Activated CD8-positive, alpha-beta T cell treated with anti-CD3 and anti-CD28 coated beads for 36 hours (primary cell): ENCODE measurements at regions not wholly inside any gene's neighbourhood (a gene's known extent, or its start where the extent isn't known, plus 50 kb on each side); places are given as distances from the start of the nearest gene placed in this dataset.

ENCODE experiments used
- ATAC-seq: fragments of 200-7000 bp; cut with Tn5 transposase; one replicate; pipeline ENCODE4 v1.10.0; 2021; ENCODE audit warnings: mild to moderate bottlenecking, moderate library complexity
- CTCF ChIA-PET: fragments of 350-600 bp; sonication (Branson Sonifier 250); formaldehyde crosslinking; loops from one replicate; lab custom pipeline; 2021; ENCODE audit warnings: antibody characterized with exemption; lab: Charles Lee
- POLR2A ChIA-PET: fragments of 350-600 bp; sonication (Branson Sonifier 250); formaldehyde crosslinking; loops from one replicate; lab custom pipeline; 2021; ENCODE audit warnings: antibody characterized with exemption; lab: Charles Lee
- DNase-seq: peaks from one replicate; pipeline ENCODE4 v3.0.0-alpha.2; 2020
- H3K27ac Mint-ChIP-seq: one replicate; pipeline ENCODE4 v1.8.0; 2021; ENCODE audit warnings: mild to moderate bottlenecking, mixed read lengths
- H3K27me3 Mint-ChIP-seq: one replicate; pipeline ENCODE4 v1.8.0; 2021; ENCODE audit warnings: mixed read lengths
- H3K36me3 Mint-ChIP-seq: one replicate; pipeline ENCODE4 v1.8.0; 2021; ENCODE audit warnings: low read depth, mixed read lengths
- H3K4me1 Mint-ChIP-seq: one replicate; pipeline ENCODE4 v1.8.0; 2021; ENCODE audit warnings: low read depth, mixed read lengths
- H3K4me3 Mint-ChIP-seq: one replicate; pipeline ENCODE4 v1.8.0; 2021; ENCODE audit warnings: mild to moderate bottlenecking, moderate library complexity, mixed read lengths
- H3K9me3 Mint-ChIP-seq: one replicate; pipeline ENCODE4 v1.8.0; 2021; ENCODE audit warnings: mixed read lengths
- intact Hi-C: fragments of 100-400 bp; cut with micrococcal nuclease; formaldehyde crosslinking; loops from one replicate; pipeline ENCODE4 v1.10.0; 2022
- TF ChIP-seq, protein P1 (sequence below): fragments of 200-600 bp; IDR thresholded peaks from one replicate; pipeline ENCODE4 v1.8.0; 2022; ENCODE audit warnings: antibody characterized with exemption, mild to moderate bottlenecking

- ATAC-seq = no peak
- intact Hi-C loops = no loop called here
- TF ChIP-seq, protein P1, sequence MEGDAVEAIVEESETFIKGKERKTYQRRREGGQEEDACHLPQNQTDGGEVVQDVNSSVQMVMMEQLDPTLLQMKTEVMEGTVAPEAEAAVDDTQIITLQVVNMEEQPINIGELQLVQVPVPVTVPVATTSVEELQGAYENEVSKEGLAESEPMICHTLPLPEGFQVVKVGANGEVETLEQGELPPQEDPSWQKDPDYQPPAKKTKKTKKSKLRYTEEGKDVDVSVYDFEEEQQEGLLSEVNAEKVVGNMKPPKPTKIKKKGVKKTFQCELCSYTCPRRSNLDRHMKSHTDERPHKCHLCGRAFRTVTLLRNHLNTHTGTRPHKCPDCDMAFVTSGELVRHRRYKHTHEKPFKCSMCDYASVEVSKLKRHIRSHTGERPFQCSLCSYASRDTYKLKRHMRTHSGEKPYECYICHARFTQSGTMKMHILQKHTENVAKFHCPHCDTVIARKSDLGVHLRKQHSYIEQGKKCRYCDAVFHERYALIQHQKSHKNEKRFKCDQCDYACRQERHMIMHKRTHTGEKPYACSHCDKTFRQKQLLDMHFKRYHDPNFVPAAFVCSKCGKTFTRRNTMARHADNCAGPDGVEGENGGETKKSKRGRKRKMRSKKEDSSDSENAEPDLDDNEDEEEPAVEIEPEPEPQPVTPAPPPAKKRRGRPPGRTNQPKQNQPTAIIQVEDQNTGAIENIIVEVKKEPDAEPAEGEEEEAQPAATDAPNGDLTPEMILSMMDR = no peak
- ChIA-PET CTCF (interaction anchor here (0.9 kb wide), 1 partner anchor 11 kb away, joined by 3 read pairs; no protein-coding TSS in a partner anchor), POLR2A (no interaction called here)
- DNase-seq = no peak
- peaks cover 2% of the 10 kb centered on the region for H3K27me3 Mint-ChIP-seq
- no peak overlapping the region for H3K4me3 Mint-ChIP-seq
- H3K27ac Mint-ChIP-seq = no peak overlapping the region
- H3K9me3 Mint-ChIP-seq = no peaks in the 10 kb centered on the region
- no peaks in the 10 kb centered on the region for H3K36me3 Mint-ChIP-seq
- H3K4me1 Mint-ChIP-seq = no peaks in the 10 kb centered on the region
Measured at GRCh38 chr10:31186225-31187000, 132.6 kb upstream of the ZEB1 start.

DNA sequence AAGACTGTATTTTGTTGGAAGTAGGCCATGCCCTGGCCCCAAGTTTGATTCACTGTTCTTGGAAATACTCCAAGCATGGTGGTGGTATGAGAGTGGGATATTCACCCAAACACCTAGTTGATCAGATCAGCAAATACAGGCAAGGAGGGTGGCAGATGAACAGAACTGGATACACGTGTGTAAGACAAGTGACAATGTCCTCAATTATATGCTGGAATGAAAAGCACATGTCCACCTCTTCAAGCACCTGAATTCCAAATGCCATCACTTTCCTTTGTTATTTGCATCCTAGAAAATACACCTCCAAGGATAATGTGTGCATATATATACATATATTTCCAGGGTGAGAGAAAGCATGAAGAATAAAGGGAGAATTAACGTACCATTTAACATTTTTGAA, 131.8 kb upstream of the ZEB1 start:
- CTCF ChIA-PET = no interaction called here
- no peaks in the 10 kb centered on the region for H3K9me3 Mint-ChIP-seq
- TF ChIP-seq, protein P1 = no peak

DNA sequence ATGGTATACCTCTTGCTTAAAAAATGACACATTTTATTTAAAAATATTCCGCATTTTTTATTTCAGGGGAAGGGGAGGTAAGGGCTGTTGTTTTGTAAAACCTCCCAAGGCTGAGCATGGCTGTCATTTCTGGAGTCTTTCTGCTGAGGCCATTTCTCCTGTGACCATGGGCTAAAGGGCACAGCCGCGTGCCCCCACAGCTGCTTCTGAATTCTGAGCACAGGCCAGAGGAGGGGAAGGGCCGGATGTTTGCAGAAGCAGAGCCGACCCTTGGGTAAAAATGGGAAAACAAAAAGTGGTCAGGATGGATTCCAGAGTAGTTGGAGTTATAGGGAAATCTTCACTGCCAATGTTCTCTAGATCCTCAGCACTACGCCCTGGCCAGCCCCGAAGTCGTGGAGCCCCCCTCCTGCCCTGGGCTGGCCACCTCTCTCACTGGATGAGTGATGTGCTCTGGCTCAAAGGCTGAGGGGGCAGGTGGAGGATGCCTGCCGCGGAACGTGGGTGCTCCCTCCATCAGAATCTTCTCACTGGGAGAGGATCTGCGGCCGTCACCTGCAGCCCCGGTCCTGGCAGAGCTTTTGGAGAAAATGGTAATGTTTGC, 131.3 kb upstream of the ZEB1 start:
- intact Hi-C loops = no loop called here
- no peak overlapping the region for H3K4me3 Mint-ChIP-seq
- ChIA-PET POLR2A (no interaction called here), CTCF (no interaction called here)
- no peaks in the 10 kb centered on the region for H3K4me1 Mint-ChIP-seq
- TF ChIP-seq, protein P1 = no peak
- no peaks in the 10 kb centered on the region for H3K9me3 Mint-ChIP-seq
- peaks cover 2% of the 10 kb centered on the region for H3K27me3 Mint-ChIP-seq
- H3K27ac Mint-ChIP-seq = no peak overlapping the region
- DNase-seq = no peak
- no peak for ATAC-seq
- H3K36me3 Mint-ChIP-seq = no peaks in the 10 kb centered on the region

More for the DNA sequence above, 131.8 kb upstream of the ZEB1 start:
- ATAC-seq = no peak
- no peaks in the 10 kb centered on the region for H3K4me1 Mint-ChIP-seq
- H3K27ac Mint-ChIP-seq = no peak overlapping the region
- intact Hi-C loops = no loop called here
- no peak overlapping the region for H3K4me3 Mint-ChIP-seq
- no peak for DNase-seq
- POLR2A ChIA-PET = no interaction called here
- H3K36me3 Mint-ChIP-seq = no peaks in the 10 kb centered on the region
- H3K27me3 Mint-ChIP-seq = peaks cover 2% of the 10 kb centered on the region

DNA sequence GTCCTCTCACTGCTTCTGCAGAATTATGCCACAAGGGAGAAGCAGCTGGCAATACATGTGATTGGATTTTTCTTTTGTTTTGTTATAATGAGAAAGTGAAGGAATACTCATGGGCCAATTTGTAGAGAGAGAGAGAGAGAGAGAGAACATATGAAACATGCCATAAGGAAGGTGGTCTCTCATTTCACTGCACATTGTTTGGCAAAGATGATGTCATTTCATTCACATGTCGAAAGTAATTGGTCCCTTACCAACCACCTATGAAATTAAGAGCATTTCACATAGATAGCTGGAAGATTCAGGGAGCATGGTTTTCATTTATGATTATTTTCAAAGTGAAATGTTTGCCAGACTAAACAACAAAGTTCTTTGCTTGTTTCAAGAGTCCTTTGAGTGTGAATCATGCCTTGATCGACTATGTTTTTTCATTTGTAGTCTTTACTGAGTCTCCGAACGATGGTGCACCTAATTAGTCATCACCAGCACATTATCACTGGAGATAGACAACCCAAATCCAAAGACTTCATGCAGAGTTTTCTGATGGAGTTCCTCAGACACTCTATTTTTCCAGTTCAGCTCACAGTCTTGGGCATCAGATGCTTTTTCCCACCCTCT, 130.1 kb upstream of the ZEB1 start:
- TF ChIP-seq, protein P1 = no peak
- intact Hi-C loops = no loop called here
- H3K27me3 Mint-ChIP-seq = peaks cover 4% of the 10 kb centered on the region
- no peaks in the 10 kb centered on the region for H3K36me3 Mint-ChIP-seq
- POLR2A ChIA-PET = interaction anchor here (0.6 kb wide), 1 partner anchor 471 kb away, joined by 3 read pairs; no protein-coding TSS in a partner anchor
- no peaks in the 10 kb centered on the region for H3K4me1 Mint-ChIP-seq
- no peak for DNase-seq
- CTCF ChIA-PET = no interaction called here
- no peaks in the 10 kb centered on the region for H3K9me3 Mint-ChIP-seq
- H3K4me3 Mint-ChIP-seq = no peak overlapping the region
- H3K27ac Mint-ChIP-seq = no peak overlapping the region
- no peak for ATAC-seq

- H3K36me3 Mint-ChIP-seq = no peaks in the 10 kb centered on the region
- no peak for DNase-seq
- intact Hi-C loops = no loop called here
- H3K9me3 Mint-ChIP-seq = no peaks in the 10 kb centered on the region
- H3K4me3 Mint-ChIP-seq = no peak overlapping the region
- TF ChIP-seq, protein P1 = no peak
- no peaks in the 10 kb centered on the region for H3K4me1 Mint-ChIP-seq
- ChIA-PET POLR2A (no interaction called here), CTCF (no interaction called here)
- no peak overlapping the region for H3K27ac Mint-ChIP-seq
- H3K27me3 Mint-ChIP-seq = peaks cover 4% of the 10 kb centered on the region
- no peak for ATAC-seq
Measured at GRCh38 chr10:31190488-31190887, 128.5 kb upstream of the ZEB1 start.
